HFF-Myc (cell line): ENCODE measurements at regions not wholly inside any gene's neighbourhood (a gene's known extent, or its start where the extent isn't known, plus 50 kb on each side); places are given as distances from the start of the nearest gene placed in this dataset.

Experiments used
- DNase-seq: peaks from one replicate; pipeline ENCODE4 v3.0.0-alpha.2; 2011; ENCODE audit warnings: low read depth; ENCODE audit errors: extremely low read depth
- H3K4me3 ChIP-seq: replicated peaks from 2 replicates; pipeline ENCODE4 v1.5.1; 2011; ENCODE audit warnings: low read depth, mild to moderate bottlenecking, control low read depth, low read length
- CTCF ChIP-seq: IDR thresholded peaks from 2 replicates; pipeline ENCODE4 v1.5.1; 2012; ENCODE audit warnings: mild to moderate bottlenecking, low read depth, low read length, control low read depth; ENCODE audit errors: missing control alignments

GRCh38 chr5:4906786-4907185 is 233.3 kb upstream of the ADAMTS16 start:
- TF ChIP-seq CTCF, result no peak
- H3K4me3 ChIP-seq, result no peak overlapping the region
- DNase-seq, result no peak

- no peak for DNase-seq
- no peak for TF ChIP-seq CTCF
- no peak overlapping the region for H3K4me3 ChIP-seq
Observed at GRCh38 chr5:4907571-4907970, 232.6 kb upstream of the ADAMTS16 start.

- no peak for DNase-seq
- no peak overlapping the region for H3K4me3 ChIP-seq
- no peak for TF ChIP-seq CTCF
Observed at GRCh38 chr5:4909086-4909485, 231.0 kb upstream of the ADAMTS16 start.

GRCh38 chr5:4911646-4912403 is 228.3 kb upstream of the ADAMTS16 start:
- no peak for DNase-seq
- no peak overlapping the region for H3K4me3 ChIP-seq
- no peak for TF ChIP-seq CTCF

- no peak for TF ChIP-seq CTCF
- DNase-seq, result no peak
- H3K4me3 ChIP-seq, result no peak overlapping the region
Observed at GRCh38 chr5:4921929-4922328, 218.2 kb upstream of the ADAMTS16 start.

- TF ChIP-seq CTCF, result no peak
- no peak overlapping the region for H3K4me3 ChIP-seq
- DNase-seq, result no peak
Observed at GRCh38 chr5:4924577-4924976, 215.6 kb upstream of the ADAMTS16 start.

- H3K4me3 ChIP-seq, result no peak overlapping the region
- no peak for TF ChIP-seq CTCF
- no peak for DNase-seq
Observed at GRCh38 chr5:4927097-4927496, 213.0 kb upstream of the ADAMTS16 start.
